A549 (cell line): ENCODE measurements at regions not wholly inside any gene's neighbourhood (a gene's known extent, or its start where the extent isn't known, plus 50 kb on each side); places are given as distances from the start of the nearest gene placed in this dataset.

Experiments used
- ATAC-seq, 2 experiments: fragments of 200-7000 bp in 1 of 2; fragments of >200 bp in 1 of 2; cut with Nextera tagmentation in 1 of 2; cut with Tn5 transposase in 1 of 2; 3 replicates each; pipeline versions ENCODE4 v1.8.0 to v1.9.1; 2018 to 2020; ENCODE audit warnings: mild to moderate bottlenecking in 1 of 2, moderate library complexity in 1 of 2
- CTCF ChIA-PET: fragments of 300-600 bp; sonication (Branson Sonifier 250); formaldehyde crosslinking; extraction: SDS; loops from one replicate; lab custom pipeline; 2021; ENCODE audit warnings: antibody characterized with exemption, inconsistent platforms; lab: Yijun Ruan, JAX
- POLR2A ChIA-PET: fragments of 350-600 bp; formaldehyde crosslinking; extraction: SDS; loops from one replicate; lab custom pipeline; 2021; ENCODE audit warnings: antibody characterized with exemption, inconsistent platforms; lab: Yijun Ruan, JAX
- DNase-seq, 2 experiments: peaks; one replicate each; pipeline versions ENCODE4 v3.0.0 to v3.0.0-alpha.2; 2011 to 2016; ENCODE audit warnings: low read depth in 1 of 2, low spot score in 1 of 2
- FAIRE-seq: peaks from 2 replicates; lab custom pipeline; 2011; peaks lifted over from hg19 to GRCh38; lab: Jason Lieb, UNC
- H3K27ac ChIP-seq, 2 experiments: fragments of >200 bp; sonication (Bioruptor Twin); formaldehyde crosslinking; 3 replicates each; pipeline ENCODE4 v1.5.1; 2016 to 2017
- H3K4me1 ChIP-seq: fragments of >200 bp; sonication (Bioruptor Twin); formaldehyde crosslinking; 3 replicates; pipeline ENCODE4 v1.6.1; 2016
- H3K4me2 ChIP-seq: fragments of >200 bp; sonication (Bioruptor Twin); formaldehyde crosslinking; 3 replicates; pipeline ENCODE4 v1.6.1; 2016
- H3K4me3 ChIP-seq: fragments of >200 bp; sonication (Bioruptor Twin); formaldehyde crosslinking; 3 replicates; pipeline ENCODE4 v1.5.1; 2016
- H3K9me3 ChIP-seq: fragments of >200 bp; sonication (Bioruptor Twin); formaldehyde crosslinking; 3 replicates; pipeline ENCODE4 v1.6.1; 2016
- CEBPB ChIP-seq, 2 experiments: fragments of >200 bp in 1 of 2; sonication (Bioruptor Twin) in 1 of 2; formaldehyde crosslinking in 1 of 2; IDR thresholded peaks; 2 replicates each; pipeline ENCODE4 v1.6.1; 2012 to 2016
- CHD2 ChIP-seq: fragments of 150-350 bp; IDR thresholded peaks from 2 replicates; pipeline ENCODE4 v1.6.1; 2014; ENCODE audit warnings: low read length; ENCODE audit not compliant: partially characterized antibody
- CHD4 ChIP-seq: fragments of 200-600 bp; sonication (generic); IDR thresholded peaks from 2 replicates; pipeline ENCODE4 v1.6.1; 2016; ENCODE audit warnings: antibody characterized with exemption, mild to moderate bottlenecking, borderline replicate concordance
- EHF ChIP-seq: fragments of 250-450 bp; sonication (Bioruptor Pico); IDR thresholded peaks from 2 replicates; pipeline ENCODE4 v1.5.0; 2020; ENCODE audit warnings: mild to moderate bottlenecking
- EHMT2 ChIP-seq: fragments of 200-600 bp; sonication (generic); IDR thresholded peaks from 2 replicates; pipeline ENCODE4 v1.6.1; 2016; ENCODE audit warnings: antibody characterized with exemption, low read depth, mild to moderate bottlenecking, moderate library complexity
- ELK1 ChIP-seq: fragments of 150-350 bp; IDR thresholded peaks from 2 replicates; pipeline ENCODE4 v1.6.1; 2014; ENCODE audit warnings: low read depth, mild to moderate bottlenecking, low read length
- EP300 ChIP-seq, 2 experiments: fragments of >200 bp; sonication (Bioruptor Twin); formaldehyde crosslinking; IDR thresholded peaks; 2 replicates in 1 of 2; 3 replicates in 1 of 2; pipeline ENCODE4 v1.6.1; 2016 to 2017
- ESRRA ChIP-seq: fragments of 150-350 bp; IDR thresholded peaks from 2 replicates; pipeline ENCODE4 v1.6.1; 2014; ENCODE audit warnings: mild to moderate bottlenecking, low read length, borderline replicate concordance
- FOXS1 ChIP-seq: fragments of 250-450 bp; sonication (Bioruptor Pico); IDR thresholded peaks from 2 replicates; pipeline ENCODE4 v1.5.0; 2020; ENCODE audit warnings: mild to moderate bottlenecking, moderate library complexity
- HDAC2 ChIP-seq: fragments of 200-600 bp; sonication (generic); IDR thresholded peaks from 2 replicates; pipeline ENCODE4 v1.6.1; 2016
- HES2 ChIP-seq: fragments of >200 bp; sonication (Bioruptor Twin); formaldehyde crosslinking; IDR thresholded peaks from 2 replicates; pipeline ENCODE4 v1.6.1; 2016
- HEYL ChIP-seq: fragments of 250-450 bp; sonication (Bioruptor Pico); IDR thresholded peaks from 2 replicates; pipeline ENCODE4 v1.8.0; 2021; ENCODE audit warnings: mild to moderate bottlenecking, moderate library complexity
- HOXA7 ChIP-seq: fragments of 250-450 bp; sonication (Bioruptor Pico); IDR thresholded peaks from 2 replicates; pipeline ENCODE4 v1.5.0; 2020; ENCODE audit warnings: mild to moderate bottlenecking, moderate library complexity
- HOXB13 ChIP-seq: fragments of 250-450 bp; sonication (Bioruptor Pico); IDR thresholded peaks from 2 replicates; pipeline ENCODE4 v1.5.0; 2020; ENCODE audit warnings: low read depth, mild to moderate bottlenecking, moderate library complexity
- HOXB5 ChIP-seq: fragments of 250-450 bp; sonication (Bioruptor Pico); IDR thresholded peaks from 2 replicates; pipeline ENCODE4 v1.5.0; 2020; ENCODE audit warnings: mild to moderate bottlenecking, moderate library complexity
- KDM1A ChIP-seq: fragments of 200-600 bp; sonication (generic); IDR thresholded peaks from 2 replicates; pipeline ENCODE4 v1.6.1; 2016; ENCODE audit warnings: low read depth, mild to moderate bottlenecking
- KDM5A ChIP-seq: fragments of 200-600 bp; sonication (generic); IDR thresholded peaks from 2 replicates; pipeline ENCODE4 v1.6.1; 2016; ENCODE audit warnings: antibody characterized with exemption, mild to moderate bottlenecking
- MAFK ChIP-seq: fragments of 450-650 bp; IDR thresholded peaks from 2 replicates; pipeline ENCODE4 v1.6.1; 2014; ENCODE audit not compliant: partially characterized antibody
- MAX ChIP-seq: IDR thresholded peaks from 2 replicates; pipeline ENCODE4 v1.6.1; 2012
- NFE2L2 ChIP-seq: fragments of 150-350 bp; conservative IDR thresholded peaks from 2 replicates; pipeline ENCODE4 v1.6.1; 2014; ENCODE audit warnings: low read length
- PBX3 ChIP-seq: IDR thresholded peaks from 2 replicates; pipeline ENCODE4 v1.6.1; 2012
- PHF8 ChIP-seq: fragments of 200-600 bp; sonication (generic); IDR thresholded peaks from 2 replicates; pipeline ENCODE4 v1.6.1; 2016; ENCODE audit warnings: low read depth, mild to moderate bottlenecking, antibody characterized with exemption, moderate library complexity, borderline replicate concordance
- POLR2A ChIP-seq: IDR thresholded peaks from 2 replicates; pipeline ENCODE4 v1.6.1; 2012; ENCODE audit warnings: mild to moderate bottlenecking, low read length
- POLR2AphosphoS2 ChIP-seq: conservative IDR thresholded peaks from 2 replicates; pipeline ENCODE4 v1.6.1; 2012; ENCODE audit warnings: low read length, improper control_type of control experiment, inconsistent platforms
- RCOR1 ChIP-seq: fragments of 150-350 bp; IDR thresholded peaks from 2 replicates; pipeline ENCODE4 v1.6.1; 2014; ENCODE audit warnings: antibody characterized with exemption, low read length, low read depth
- RNF2 ChIP-seq: fragments of 200-600 bp; sonication (generic); IDR thresholded peaks from 2 replicates; pipeline ENCODE4 v1.6.1; 2016; ENCODE audit warnings: low read depth, mild to moderate bottlenecking, antibody characterized with exemption, moderate library complexity, borderline replicate concordance
- SMC3 ChIP-seq: fragments of >200 bp; sonication (Bioruptor Twin); formaldehyde crosslinking; IDR thresholded peaks from 3 replicates; pipeline ENCODE4 v1.6.1; 2018; ENCODE audit warnings: inconsistent platforms
- SREBF2 ChIP-seq: fragments of 450-650 bp; IDR thresholded peaks from 2 replicates; pipeline ENCODE4 v1.6.1; 2014; ENCODE audit warnings: mild to moderate bottlenecking, moderate library complexity
- TP53 ChIP-seq: fragments of 250-450 bp; sonication (Bioruptor Pico); IDR thresholded peaks from 2 replicates; pipeline ENCODE4 v1.5.0; 2021; ENCODE audit warnings: mild to moderate bottlenecking, moderate library complexity
- ZFP36 ChIP-seq: fragments of 450-650 bp; IDR thresholded peaks from 2 replicates; pipeline ENCODE4 v1.6.1; 2014; ENCODE audit warnings: borderline replicate concordance; ENCODE audit not compliant: partially characterized antibody
- ZNF302 ChIP-seq: fragments of 250-450 bp; sonication (Bioruptor Pico); IDR thresholded peaks from 2 replicates; pipeline ENCODE4 v1.9.0; 2021; ENCODE audit warnings: inconsistent platforms, mild to moderate bottlenecking, moderate library complexity
- ZSCAN20 ChIP-seq: fragments of 250-450 bp; sonication (Bioruptor Pico); IDR thresholded peaks from 2 replicates; pipeline ENCODE4 v1.8.0; 2022; ENCODE audit warnings: mild to moderate bottlenecking, moderate library complexity
- WGBS: methylation state at CpG from one replicate; pipeline ENCODE4 v1.1.6; 2017; ENCODE audit errors: missing lambda C conversion rate; 5-methylcytosine and 5-hydroxymethylcytosine counted together

- TF ChIP-seq PHF8: no peak
- TF ChIP-seq HES2: no peak
Observed at GRCh38 chr7:56483861-56484550, 367.8 kb upstream of the NUPR2 start (continued).

- Histone ChIP-seq H3K4me1 (no peaks in the 10 kb centered on the region), H3K4me2 (no peak overlapping the region), H3K9me3 (peaks cover 15% of the 10 kb centered on the region; the same call in 2 of the 3 replicates), H3K4me3 (no peak overlapping the region), H3K27ac (no peak overlapping the region)
- FAIRE-seq: no peak
- ChIA-PET CTCF (interaction anchor here (1.5 kb wide), 1 partner anchor 13 kb away, joined by 5 read pairs; no protein-coding TSS in a partner anchor), POLR2A (no interaction called here)
- ATAC-seq: no peak
- TF ChIP-seq HEYL (no peak), CHD2 (no peak), SMC3 (no peak), EHMT2 (no peak), MAFK (no peak), SREBF2 (no peak), HOXB5 (CRISPR knock-in tag) (no peak), ESRRA (no peak)
- no peak for DNase-seq
- 29% methylated on average over 13 of the region's 22 CpGs for WGBS
Observed at GRCh38 chr7:56483153-56483552, 366.9 kb upstream of the NUPR2 start.

GRCh38 chr7:56479748-56480147 lies 363.5 kb upstream of the NUPR2 start:
- no peak for FAIRE-seq
- CTCF ChIA-PET: no interaction called here
- H3K4me1 ChIP-seq: no peaks in the 10 kb centered on the region
- DNase-seq: no peak
- 0% methylated on average over 3 of the region's 3 CpGs for WGBS
- H3K27ac ChIP-seq: no peak overlapping the region
- ATAC-seq: no peak
- no peak overlapping the region for H3K4me3 ChIP-seq
- TF ChIP-seq ZSCAN20 (CRISPR knock-in tag) (no peak), MAX (no peak), CEBPB (IDR thresholded peaks at IDR 0.05) (no peak), RNF2 (no peak), HOXB5 (CRISPR knock-in tag) (no peak), CHD4 (no peak), EHF (no peak), POLR2AphosphoS2 (no peak), ZFP36 (no peak), TP53 (CRISPR knock-in tag) (no peak), ELK1 (no peak)
- TF ChIP-seq, all 56 proteins: peak for 0
- POLR2A ChIA-PET: no interaction called here
- no peak overlapping the region for H3K4me2 ChIP-seq
- peaks cover 19% of the 10 kb centered on the region for H3K9me3 ChIP-seq

- ChIA-PET POLR2A (no interaction called here), CTCF (no interaction called here)
- Histone ChIP-seq H3K4me1 (no peaks in the 10 kb centered on the region), H3K4me3 (no peak overlapping the region), H3K4me2 (no peak overlapping the region), H3K9me3 (peaks cover 21% of the 10 kb centered on the region), H3K27ac (no peak overlapping the region)
- WGBS: 0% methylated on average over 1 of the region's 2 CpGs
- no peak for ATAC-seq
- no peak for TF ChIP-seq ZNF302 (CRISPR knock-in tag)
- no peak for TF ChIP-seq ZSCAN20 (CRISPR knock-in tag)
- TF ChIP-seq EHMT2: no peak
- TF ChIP-seq FOXS1 (CRISPR knock-in tag): no peak
- no peak for TF ChIP-seq HOXB13 (CRISPR knock-in tag)
- no peak for TF ChIP-seq ESRRA
- no peak for TF ChIP-seq HDAC2
- TF ChIP-seq EP300 (IDR thresholded peaks at IDR 0.05): no peak
- TF ChIP-seq PBX3: no peak
- TF ChIP-seq RCOR1: no peak
- no peak for TF ChIP-seq MAFK
- no peak for TF ChIP-seq POLR2A
- no peak for TF ChIP-seq TP53 (CRISPR knock-in tag)
- TF ChIP-seq HOXA7 (CRISPR knock-in tag): no peak
- TF ChIP-seq KDM1A: no peak
- no peak for TF ChIP-seq CHD4
- TF ChIP-seq ZFP36: no peak
- TF ChIP-seq NFE2L2: no peak
- no peak for TF ChIP-seq KDM5A
- TF ChIP-seq POLR2AphosphoS2: no peak
- no peak for FAIRE-seq
- DNase-seq: no peak
Observed at GRCh38 chr7:56479136-56479535, 362.9 kb upstream of the NUPR2 start.
